HEK293T (cell line): ENCODE measurements at regions not wholly inside any gene's neighbourhood (a gene's known extent, or its start where the extent isn't known, plus 50 kb on each side); places are given as distances from the start of the nearest gene placed in this dataset.

ENCODE experiments used
- ARNT ChIP-seq: fragments of 450-650 bp; IDR thresholded peaks from 2 replicates; pipeline ENCODE4 v1.6.1; 2017; ENCODE audit warnings: mild to moderate bottlenecking
- BHLHE40 ChIP-seq: fragments of 450-650 bp; IDR thresholded peaks from 2 replicates; pipeline ENCODE4 v1.6.1; 2016; ENCODE audit warnings: mild to moderate bottlenecking, moderate library complexity, borderline replicate concordance
- CTBP1 ChIP-seq: fragments of 450-650 bp; IDR thresholded peaks from 2 replicates; pipeline ENCODE4 v1.6.1; 2016; ENCODE audit warnings: borderline replicate concordance
- FOXA1 ChIP-seq: fragments of 450-650 bp; IDR thresholded peaks from 2 replicates; pipeline ENCODE4 v1.6.1; 2016; ENCODE audit warnings: mild to moderate bottlenecking
- FOXK2 ChIP-seq: fragments of 450-650 bp; IDR thresholded peaks from 2 replicates; pipeline ENCODE4 v1.6.1; 2016; ENCODE audit warnings: mild to moderate bottlenecking
- FOXM1 ChIP-seq: fragments of 450-650 bp; IDR thresholded peaks from 2 replicates; pipeline ENCODE4 v1.6.1; 2017; ENCODE audit warnings: mild to moderate bottlenecking, borderline replicate concordance
- HDGF ChIP-seq: fragments of 450-650 bp; IDR thresholded peaks from 2 replicates; pipeline ENCODE4 v1.6.1; 2017; ENCODE audit warnings: antibody characterized with exemption, borderline replicate concordance
- L3MBTL2 ChIP-seq: fragments of 450-650 bp; conservative IDR thresholded peaks from 2 replicates; pipeline ENCODE4 v1.6.1; 2016; ENCODE audit warnings: mild to moderate bottlenecking
- LEF1 ChIP-seq: fragments of 450-650 bp; IDR thresholded peaks from 2 replicates; pipeline ENCODE4 v1.6.1; 2017; ENCODE audit warnings: mild to moderate bottlenecking, borderline replicate concordance
- NFRKB ChIP-seq: fragments of 450-650 bp; IDR thresholded peaks from 2 replicates; pipeline ENCODE4 v1.6.1; 2016; ENCODE audit warnings: mild to moderate bottlenecking, moderate library complexity
- PKNOX1 ChIP-seq: fragments of 450-650 bp; IDR thresholded peaks from 2 replicates; pipeline ENCODE4 v1.6.1; 2016
- SP1 ChIP-seq: fragments of 450-650 bp; IDR thresholded peaks from 2 replicates; pipeline ENCODE4 v1.6.1; 2017
- SUZ12 ChIP-seq: fragments of 450-650 bp; IDR thresholded peaks from 2 replicates; pipeline ENCODE4 v1.6.1; 2016; ENCODE audit warnings: mild to moderate bottlenecking
- TARDBP ChIP-seq: fragments of 450-650 bp; IDR thresholded peaks from 2 replicates; pipeline ENCODE4 v1.6.1; 2016

- TF ChIP-seq SP1 (no peak), NFRKB (no peak), CTBP1 (no peak), FOXK2 (no peak), FOXA1 (no peak), HDGF (no peak), BHLHE40 (no peak), TARDBP (no peak), ARNT (no peak), LEF1 (no peak), FOXM1 (no peak), PKNOX1 (no peak), SUZ12 (no peak), L3MBTL2 (no peak)
These were observed 673.4 kb downstream of the MECOM start for GRCh38 chr3:168990134-168990533.
